Naive B cell (primary cell): ENCODE measurements at regions not wholly inside any gene's neighbourhood (a gene's known extent, or its start where the extent isn't known, plus 50 kb on each side); places are given as distances from the start of the nearest gene placed in this dataset.
A peak's percentile ranks its signal among the peaks of the same experiment; 100 is the strongest.

Experiments used
- ATAC-seq, 2 donors: fragments of 150-1000 bp; cut with Tn5 transposase; 2 replicates each; pipeline ENCODE4 v1.10.0; 2021; ENCODE audit warnings: low read depth in 2 of 2, mild to moderate bottlenecking in 2 of 2, moderate library complexity in 2 of 2
- DNase-seq: peaks from one replicate; pipeline ENCODE4 v3.0.0; 2022
- H3K27ac Mint-ChIP-seq, 6 donors: one replicate each; pipeline ENCODE4 v1.8.0; 2020 to 2022; ENCODE audit warnings: mild to moderate bottlenecking in 6 of 6, mixed read lengths in 6 of 6, moderate library complexity in 5 of 6, inconsistent platforms in 2 of 6
- H3K27me3 Mint-ChIP-seq, 3 donors: one replicate each; pipeline ENCODE4 v1.8.0; 2021 to 2022; ENCODE audit warnings: mixed read lengths in 3 of 3, mild to moderate bottlenecking in 1 of 3
- H3K36me3 Mint-ChIP-seq, 2 donors: one replicate each; pipeline ENCODE4 v1.8.0; 2020 to 2022; ENCODE audit warnings: mixed read lengths in 2 of 2, inconsistent platforms in 1 of 2, mild to moderate bottlenecking in 1 of 2
- H3K4me1 Mint-ChIP-seq, 3 donors: one replicate each; pipeline ENCODE4 v1.8.0; 2020 to 2022; ENCODE audit warnings: mixed read lengths in 3 of 3, inconsistent platforms in 1 of 3, mild to moderate bottlenecking in 1 of 3, moderate library complexity in 1 of 3
- H3K4me3 Mint-ChIP-seq, 8 donors: one replicate each; pipeline ENCODE4 v1.8.0; 2020 to 2022; ENCODE audit warnings: mild to moderate bottlenecking in 8 of 8, mixed read lengths in 8 of 8, moderate library complexity in 8 of 8, inconsistent platforms in 2 of 8
- H3K9me3 Mint-ChIP-seq, 7 donors: one replicate each; pipeline ENCODE4 v1.8.0; 2020 to 2022; ENCODE audit warnings: mixed read lengths in 7 of 7, mild to moderate bottlenecking in 5 of 7, inconsistent platforms in 2 of 7, moderate library complexity in 1 of 7

DNA sequence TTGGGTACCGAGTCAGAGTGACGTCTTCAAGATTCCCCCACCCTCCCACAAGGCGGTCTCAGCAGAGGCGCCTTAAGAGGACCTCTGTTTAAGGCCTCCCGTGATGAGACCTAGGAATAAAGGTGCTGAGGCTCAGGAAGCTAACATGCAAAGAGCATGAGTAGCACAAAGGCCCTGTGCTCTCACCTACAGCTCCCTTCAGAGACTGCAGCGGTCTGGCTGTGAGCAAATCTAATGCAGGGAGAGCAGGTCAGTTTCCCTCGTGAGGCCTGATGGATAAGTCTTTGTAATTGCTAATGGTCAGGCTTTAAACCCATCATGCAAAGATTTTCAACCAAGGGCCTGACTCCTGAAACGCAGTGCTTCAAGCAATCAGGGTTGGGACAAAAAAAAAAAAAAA is 909.3 kb upstream of the GHITM start:
- Mint-ChIP-seq H3K27me3 (no peaks in the 10 kb centered on the region), H3K27ac (no peak overlapping the region), H3K36me3 (no peaks in the 10 kb centered on the region), H3K4me3 (no peak overlapping the region), H3K4me1 (no peaks in the 10 kb centered on the region), H3K9me3 (peaks cover 0 to 7% (median 0%) of the 10 kb centered on the region in 7 donors)
- DNase-seq (no peak), ATAC-seq (no peak)

DNA sequence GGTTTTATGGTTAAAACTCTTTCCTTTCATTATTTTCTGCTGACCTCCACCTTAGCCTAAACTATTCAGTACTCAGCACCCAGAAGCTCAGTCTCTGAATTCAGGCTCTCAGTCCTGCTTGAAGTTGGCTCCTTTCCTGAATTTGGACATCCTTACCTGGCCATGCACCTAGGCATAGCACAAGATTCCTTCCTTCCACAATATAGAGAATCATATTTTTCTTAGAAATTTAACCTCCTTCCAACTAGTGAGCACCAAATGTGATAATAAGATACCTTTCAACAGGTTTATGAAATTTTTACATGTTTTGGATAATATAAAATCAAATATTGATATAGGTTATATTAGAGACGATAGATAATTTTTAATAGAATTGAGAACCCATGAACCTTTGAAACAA is 905.6 kb upstream of the GHITM start:
- H3K9me3 Mint-ChIP-seq = peaks cover 0 to 8% (median 2%) of the 10 kb centered on the region in 7 donors
- no peaks in the 10 kb centered on the region for H3K27me3 Mint-ChIP-seq
- H3K4me1 Mint-ChIP-seq = no peaks in the 10 kb centered on the region
- H3K4me3 Mint-ChIP-seq = no peak overlapping the region
- no peak overlapping the region for H3K27ac Mint-ChIP-seq
- no peaks in the 10 kb centered on the region for H3K36me3 Mint-ChIP-seq
- no peak for ATAC-seq
- DNase-seq = no peak

DNA sequence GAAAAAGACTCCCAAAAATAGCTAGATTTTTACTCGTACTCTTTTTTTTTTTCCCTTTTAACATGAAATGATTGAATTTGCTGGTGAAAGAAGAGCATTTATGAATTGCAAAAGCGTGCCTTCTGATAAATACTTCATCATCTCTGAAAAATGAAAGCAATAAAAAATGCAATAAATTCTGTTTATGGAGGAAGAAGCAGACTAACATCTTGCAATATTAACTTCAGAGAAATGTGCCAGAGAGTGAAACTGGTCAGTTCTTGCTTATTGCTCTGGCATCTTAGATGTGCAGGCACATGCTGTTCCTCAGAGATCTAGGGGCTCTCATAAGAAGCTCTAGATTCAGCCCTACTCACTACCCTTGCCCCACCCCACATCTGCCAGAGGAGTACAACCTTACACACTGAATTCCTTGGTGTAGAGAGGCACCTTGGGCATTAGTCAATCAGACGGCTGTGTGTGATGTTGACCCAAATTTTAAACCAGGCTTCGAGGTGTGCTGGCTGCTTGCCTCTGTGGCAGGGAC is 891.1 kb upstream of the GHITM start:
- ATAC-seq = no peak
- Mint-ChIP-seq H3K36me3 (no peaks in the 10 kb centered on the region), H3K4me3 (no peak overlapping the region), H3K4me1 (no peaks in the 10 kb centered on the region), H3K27me3 (no peaks in the 10 kb centered on the region), H3K27ac (no peak overlapping the region), H3K9me3 (peaks cover 5 to 17% (median 12%) of the 10 kb centered on the region in 7 donors)
- DNase-seq = no peak

DNA sequence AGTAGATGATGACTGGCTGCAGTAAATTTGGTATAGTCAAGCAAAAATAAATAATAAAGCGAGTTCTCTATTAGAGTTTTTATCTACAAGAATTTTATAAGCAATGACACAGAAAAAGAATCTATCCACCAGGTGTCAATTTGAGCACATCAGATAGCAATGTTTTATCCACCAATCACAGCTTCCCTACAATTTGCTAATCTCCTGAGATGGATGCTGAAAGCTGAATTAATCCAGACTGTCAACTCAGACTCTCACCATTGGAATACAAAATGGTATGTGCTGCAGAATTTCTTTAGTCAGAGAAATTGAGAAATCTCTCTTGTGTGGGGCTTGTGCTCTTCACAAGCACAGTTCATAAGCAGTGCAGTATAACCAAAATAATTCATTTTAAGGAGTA is 888.9 kb upstream of the GHITM start:
- Mint-ChIP-seq H3K4me3 (no peak overlapping the region), H3K27ac (no peak overlapping the region), H3K9me3 (peaks cover 5 to 23% (median 18%) of the 10 kb centered on the region in 7 donors), H3K36me3 (no peaks in the 10 kb centered on the region), H3K4me1 (no peaks in the 10 kb centered on the region), H3K27me3 (no peaks in the 10 kb centered on the region)
- ATAC-seq (no peak), DNase-seq (no peak)

DNA sequence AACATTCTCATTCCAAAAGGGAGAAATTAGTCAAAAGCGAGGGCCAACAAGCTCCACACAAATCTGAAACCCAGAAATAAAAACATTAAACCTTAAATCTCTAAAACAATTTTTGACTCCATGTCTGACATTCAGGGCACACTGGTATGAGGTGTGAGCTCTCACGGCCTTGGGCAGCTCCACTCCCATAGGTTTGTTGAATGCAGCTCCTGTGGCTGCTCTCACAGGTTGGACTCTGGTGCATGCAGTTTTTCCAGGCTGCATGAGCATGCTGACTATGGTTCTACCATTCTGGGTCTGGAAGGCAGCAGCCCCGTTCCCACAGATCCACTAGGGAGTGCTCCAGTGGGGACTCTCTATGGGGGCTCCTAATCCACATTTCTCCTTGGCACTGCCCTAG is 887.1 kb upstream of the GHITM start:
- Mint-ChIP-seq H3K36me3 (no peaks in the 10 kb centered on the region), H3K4me1 (no peaks in the 10 kb centered on the region), H3K27ac (no peak overlapping the region), H3K4me3 (no peak overlapping the region), H3K9me3 (peaks cover 4 to 23% (median 20%) of the 10 kb centered on the region in 7 donors), H3K27me3 (no peaks in the 10 kb centered on the region)
- no peak for ATAC-seq
- no peak for DNase-seq

DNA sequence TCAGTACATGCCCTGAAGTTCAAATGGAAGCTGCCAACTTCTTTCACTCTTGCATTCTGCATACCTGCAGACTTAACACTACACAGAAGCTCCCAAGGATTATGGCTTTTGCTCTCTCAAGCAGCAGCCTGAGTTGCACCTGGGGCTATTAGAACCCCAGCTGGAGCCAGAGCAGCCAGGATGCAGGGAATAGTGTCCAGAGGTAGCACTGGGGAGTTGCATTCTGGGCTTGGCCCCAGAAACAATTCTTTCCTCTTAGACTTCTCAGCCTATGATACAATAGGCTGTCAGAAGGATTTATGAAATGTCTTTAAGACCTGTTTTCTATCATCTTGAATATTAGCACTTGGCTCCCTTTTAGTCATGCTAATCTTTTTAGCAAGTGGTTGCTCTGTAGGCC is 886.7 kb upstream of the GHITM start:
- ATAC-seq (no peak), DNase-seq (no peak)
- H3K4me1 Mint-ChIP-seq = no peaks in the 10 kb centered on the region
- H3K4me3 Mint-ChIP-seq = no peak overlapping the region
- H3K27ac Mint-ChIP-seq = no peak overlapping the region
- no peaks in the 10 kb centered on the region for H3K27me3 Mint-ChIP-seq
- peaks cover 4 to 23% (median 20%) of the 10 kb centered on the region in 7 donors for H3K9me3 Mint-ChIP-seq
- H3K36me3 Mint-ChIP-seq = no peaks in the 10 kb centered on the region

DNA sequence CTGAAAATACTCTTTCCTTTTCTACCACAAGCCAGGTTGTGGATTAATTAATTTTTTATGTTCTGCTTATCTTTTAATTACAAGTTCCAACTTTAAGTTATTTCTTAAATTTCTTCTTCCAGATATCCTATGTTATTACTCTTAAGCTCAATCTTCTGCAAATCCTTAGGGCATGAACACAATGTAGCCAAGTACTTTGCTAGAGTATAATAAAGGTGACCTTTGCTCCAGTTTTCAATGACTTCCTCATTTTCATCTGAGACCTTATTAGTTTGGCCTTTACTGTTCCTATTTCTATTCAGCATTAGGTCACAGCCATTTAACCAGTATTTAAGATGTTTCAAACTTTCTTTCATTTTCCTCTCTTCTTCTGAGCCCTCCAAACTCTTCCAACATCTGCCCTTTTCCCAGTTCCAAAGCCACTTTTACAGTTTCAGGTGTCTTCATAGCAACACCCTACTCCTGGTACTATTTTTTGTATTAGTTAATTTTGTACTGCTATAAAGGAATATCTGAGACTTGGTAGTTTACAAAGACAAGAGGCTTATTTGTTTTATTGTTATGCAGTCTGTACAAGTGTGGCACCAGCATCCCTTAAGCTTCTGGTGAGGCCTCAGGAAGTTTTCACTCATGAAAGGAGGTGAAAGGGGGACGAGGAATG is 886.2 kb upstream of the GHITM start:
- Mint-ChIP-seq H3K4me3 (no peak overlapping the region), H3K36me3 (no peaks in the 10 kb centered on the region), H3K4me1 (no peaks in the 10 kb centered on the region), H3K9me3 (peaks cover 4 to 23% (median 20%) of the 10 kb centered on the region in 7 donors), H3K27ac (no peak overlapping the region), H3K27me3 (no peaks in the 10 kb centered on the region)
- no peak for DNase-seq
- ATAC-seq = no peak

DNA sequence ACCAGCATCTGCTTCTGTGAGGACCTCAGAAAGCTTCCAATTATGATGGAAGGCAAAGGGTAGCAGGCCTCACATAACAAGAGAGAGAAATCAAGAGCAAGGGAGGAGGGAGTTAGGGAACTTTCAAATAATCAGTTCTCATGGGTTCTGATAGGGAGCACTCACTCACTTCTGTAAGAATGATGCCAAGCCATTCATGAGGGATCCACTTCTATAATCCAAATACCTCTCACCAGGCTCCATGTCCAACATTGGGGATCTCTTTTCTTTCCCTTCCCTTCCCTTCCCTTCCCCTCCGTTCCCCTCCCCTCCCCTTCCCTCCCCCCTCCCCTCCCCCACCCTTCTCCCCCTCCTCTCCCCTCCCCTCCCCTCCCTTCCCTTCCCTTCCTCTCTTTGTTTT is 884.6 kb upstream of the GHITM start:
- Mint-ChIP-seq H3K4me3 (no peak overlapping the region), H3K36me3 (no peaks in the 10 kb centered on the region), H3K27me3 (no peaks in the 10 kb centered on the region), H3K27ac (no peak overlapping the region), H3K9me3 (peaks cover under 1 to 30% (median 20%) of the 10 kb centered on the region in 7 donors), H3K4me1 (no peaks in the 10 kb centered on the region)
- ATAC-seq (no peak), DNase-seq (no peak)

DNA sequence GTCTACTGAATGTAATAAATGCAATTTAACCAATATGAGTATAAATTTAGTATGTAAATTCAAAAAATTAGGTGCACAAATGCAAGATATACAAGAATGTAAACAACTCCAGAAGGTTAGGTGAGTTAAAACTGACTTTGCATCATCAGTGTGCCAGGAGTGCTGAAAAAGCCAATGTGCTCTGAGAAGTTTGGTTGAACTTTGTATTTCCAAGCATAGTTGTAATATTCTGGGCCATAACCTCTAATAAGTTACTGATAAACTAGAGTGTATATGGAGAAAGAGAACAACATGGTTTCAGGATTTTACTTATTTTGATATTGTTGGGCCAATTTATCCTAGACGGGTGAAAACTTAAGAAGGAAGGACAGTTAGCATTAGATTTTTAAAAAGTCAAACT is 876.9 kb upstream of the GHITM start:
- ATAC-seq (no peak), DNase-seq (no peak)

DNA sequence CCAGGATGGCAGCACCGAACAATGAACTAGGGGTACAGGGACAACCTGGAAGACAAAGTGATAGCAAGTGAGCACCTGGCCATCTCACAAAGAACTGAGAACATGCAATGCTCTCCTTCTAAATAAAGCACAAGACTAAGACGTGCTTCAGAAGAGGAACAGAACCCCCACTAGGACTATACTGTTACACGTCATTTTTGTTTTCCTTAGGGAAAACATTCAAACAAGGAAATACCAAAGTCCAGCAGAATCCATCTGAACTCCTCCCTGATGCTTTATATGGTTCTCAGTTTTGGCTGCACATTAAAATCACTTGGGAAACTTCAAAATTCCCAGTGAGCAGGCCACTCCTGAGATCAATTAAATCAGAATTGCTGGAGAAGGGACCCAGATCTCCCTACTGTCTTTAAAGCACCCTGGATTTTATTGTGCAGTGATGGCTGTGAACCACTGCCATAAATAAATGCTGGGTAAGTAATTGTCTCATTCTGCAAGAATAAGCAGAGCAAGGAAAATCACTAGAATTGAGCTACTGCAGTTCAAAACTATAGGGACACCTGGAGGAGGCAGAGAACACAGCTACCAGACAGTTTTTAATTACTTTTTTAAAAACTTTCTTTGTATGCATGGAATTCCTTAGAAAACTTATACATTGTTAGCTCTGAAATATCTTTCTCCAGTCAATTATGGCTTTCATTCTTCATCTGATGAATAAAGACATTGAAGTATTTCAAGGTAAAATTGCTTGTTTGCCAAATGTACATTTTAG is 866.5 kb upstream of the GHITM start:
- Mint-ChIP-seq H3K4me1 (no peaks in the 10 kb centered on the region), H3K27me3 (no peaks in the 10 kb centered on the region), H3K27ac (no peak overlapping the region), H3K9me3 (peaks cover 0 to 4% (median 0%) of the 10 kb centered on the region in 7 donors), H3K36me3 (no peaks in the 10 kb centered on the region), H3K4me3 (no peak overlapping the region)
- ATAC-seq (no peak), DNase-seq (no peak)

More for the DNA sequence above, 876.9 kb upstream of the GHITM start:
- Mint-ChIP-seq H3K4me1 (no peaks in the 10 kb centered on the region), H3K9me3 (peaks cover 0 to 9% (median 3%) of the 10 kb centered on the region in 7 donors), H3K27ac (no peak overlapping the region), H3K27me3 (no peaks in the 10 kb centered on the region), H3K36me3 (no peaks in the 10 kb centered on the region), H3K4me3 (no peak overlapping the region)

DNA sequence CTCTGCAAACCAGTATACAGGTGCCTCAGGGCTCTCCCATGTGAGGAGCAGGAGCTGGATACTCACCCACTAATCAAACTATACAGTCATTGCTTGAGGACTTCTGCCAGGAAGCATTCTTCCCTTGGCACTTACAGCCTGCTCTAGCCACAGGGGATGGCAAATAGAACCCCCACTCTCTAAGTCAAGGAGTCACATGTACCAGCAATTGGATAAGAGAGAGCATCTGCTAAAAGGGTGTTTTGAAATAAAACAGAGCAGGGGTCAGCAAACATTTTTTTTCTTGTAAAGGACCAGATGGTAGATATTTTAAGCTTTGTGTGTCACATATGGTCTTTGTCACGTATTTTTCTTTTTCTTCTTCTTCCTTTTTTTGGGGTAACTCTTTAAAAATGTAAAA is 865.2 kb upstream of the GHITM start:
- no peak for ATAC-seq
- DNase-seq = no peak
- Mint-ChIP-seq H3K4me1 (no peaks in the 10 kb centered on the region), H3K27me3 (no peaks in the 10 kb centered on the region), H3K9me3 (peaks cover 0 to 4% (median 0%) of the 10 kb centered on the region in 7 donors), H3K36me3 (no peaks in the 10 kb centered on the region), H3K4me3 (no peak overlapping the region), H3K27ac (no peak overlapping the region)

DNA sequence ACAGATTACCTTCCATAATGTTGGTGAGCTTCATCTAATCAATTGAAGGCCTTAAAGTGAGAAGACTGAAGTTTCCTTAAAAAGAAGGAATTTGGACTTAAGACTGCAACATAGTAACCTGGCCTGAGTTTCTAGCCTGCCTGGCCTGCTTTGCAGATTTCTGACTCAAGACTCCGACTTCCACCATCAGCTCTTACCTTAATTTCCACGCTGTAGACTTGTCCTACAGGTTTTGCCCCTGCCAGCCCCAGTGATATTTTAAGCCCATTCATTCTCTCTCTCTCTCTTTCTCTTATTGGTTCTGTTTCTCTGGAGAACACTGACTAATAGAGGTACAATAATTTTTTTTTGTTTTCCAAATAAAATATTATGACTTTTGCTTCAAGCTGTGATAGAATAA is 862.3 kb upstream of the GHITM start:
- Mint-ChIP-seq H3K4me3 (no peak overlapping the region), H3K36me3 (no peaks in the 10 kb centered on the region), H3K9me3 (peaks cover 0 to 4% (median 0%) of the 10 kb centered on the region in 7 donors), H3K4me1 (no peaks in the 10 kb centered on the region), H3K27ac (no peak overlapping the region), H3K27me3 (no peaks in the 10 kb centered on the region)
- DNase-seq (no peak), ATAC-seq (no peak)

DNA sequence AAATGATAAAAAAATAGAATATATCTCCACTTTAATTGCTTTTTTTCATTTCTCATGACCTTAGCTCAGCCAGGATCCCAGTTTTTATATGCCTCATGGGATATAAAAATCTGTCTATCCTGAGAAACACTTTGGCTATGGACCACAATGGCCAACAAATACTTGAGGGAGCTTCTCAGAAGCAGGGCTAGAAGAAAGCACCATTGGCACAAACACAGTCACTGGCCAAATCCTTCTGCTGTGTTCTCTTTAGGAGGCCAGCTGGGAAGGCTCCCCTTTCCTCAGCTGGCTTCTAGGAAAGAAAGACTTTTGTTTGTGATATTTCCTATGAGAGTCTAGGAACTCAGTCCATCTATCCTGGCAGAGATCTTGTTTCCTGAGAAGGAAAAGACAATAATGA is 856.2 kb upstream of the GHITM start:
- H3K27me3 Mint-ChIP-seq = no peaks in the 10 kb centered on the region
- H3K4me1 Mint-ChIP-seq = no peaks in the 10 kb centered on the region
- no peak overlapping the region for H3K27ac Mint-ChIP-seq
- no peaks in the 10 kb centered on the region for H3K36me3 Mint-ChIP-seq
- DNase-seq (no peak), ATAC-seq (no peak)
- peaks cover 0 to 10% (median 4%) of the 10 kb centered on the region in 7 donors for H3K9me3 Mint-ChIP-seq
- H3K4me3 Mint-ChIP-seq = no peak overlapping the region

DNA sequence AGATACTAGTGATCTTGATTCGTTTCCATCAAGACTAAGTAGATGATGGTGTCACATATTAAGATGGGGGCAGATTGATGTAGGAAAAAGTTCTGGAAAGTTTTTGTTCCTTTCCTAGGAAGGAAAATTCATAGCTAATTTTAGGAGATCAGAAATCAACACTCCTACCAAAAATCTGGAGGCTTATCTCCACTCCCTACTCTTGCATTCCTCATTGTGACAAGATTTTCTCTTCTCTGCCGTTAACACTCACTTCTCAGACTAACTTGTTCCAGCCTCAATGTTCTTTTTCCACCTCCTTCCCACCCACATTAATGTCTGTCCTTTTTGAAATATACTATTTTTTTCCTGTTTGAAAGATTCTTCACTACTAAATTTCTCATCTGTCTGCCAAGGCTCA is 851.9 kb upstream of the GHITM start:
- H3K4me3 Mint-ChIP-seq = peak overlapping the region in 1 of 8 donors; percentile 47
- H3K27me3 Mint-ChIP-seq = no peaks in the 10 kb centered on the region
- H3K4me1 Mint-ChIP-seq = no peaks in the 10 kb centered on the region
- DNase-seq (no peak), ATAC-seq (no peak)
- H3K36me3 Mint-ChIP-seq = no peaks in the 10 kb centered on the region
- H3K9me3 Mint-ChIP-seq = peaks cover 0 to 10% (median 4%) of the 10 kb centered on the region in 7 donors
- no peak overlapping the region for H3K27ac Mint-ChIP-seq
